Spleen (tissue), 7 donors: ENCODE measurements at regions not wholly inside any gene's neighbourhood (a gene's known extent, or its start where the extent isn't known, plus 50 kb on each side); places are given as distances from the start of the nearest gene placed in this dataset.

ENCODE experiments used
- CTCF ChIP-seq, 11 experiments: fragments of 200-600 bp in 7 of 11; fragments of 450-650 bp in 4 of 11; sonication (generic) in 4 of 11; IDR thresholded peaks in 8 of 11; conservative IDR thresholded peaks in 3 of 11; 1 replicate in 7 of 11; 2 replicates in 4 of 11; pipeline versions ENCODE4 v1.4.0 to v1.8.0; 2016 to 2021; ENCODE audit warnings: antibody characterized with exemption in 11 of 11, inconsistent platforms in 4 of 11, mild to moderate bottlenecking in 1 of 11
- POLR2A ChIP-seq, 3 donors: fragments of 450-650 bp; IDR thresholded peaks; one replicate each; pipeline ENCODE4 v1.5.1; 2017; ENCODE audit warnings: antibody characterized with exemption in 3 of 3, mild to moderate bottlenecking in 1 of 3
- POLR2AphosphoS5 ChIP-seq, 3 donors: sonication (generic); formaldehyde crosslinking; IDR thresholded peaks; one replicate each; pipeline ENCODE4 v1.5.1; 2017; ENCODE audit warnings: antibody characterized with exemption in 3 of 3
- donor health status: DM: no; HTN: no; CAD: no; lungs with moderate emphysema.
- donor health status: DM: no; HTN: no; CAD: no.
- donor health status: DM: no; HTN: no; CAD: no.

GRCh38 chr10:83489161-83489560 lies 650.1 kb upstream of the GHITM start:
- no peak for TF ChIP-seq CTCF (IDR thresholded peaks at IDR 0.05 in 8 of 11, conservative IDR thresholded peaks at IDR 0.05 in 3 of 11)
- TF ChIP-seq POLR2A (IDR thresholded peaks at IDR 0.05) = no peak
- no peak for TF ChIP-seq POLR2AphosphoS5 (IDR thresholded peaks at IDR 0.05)
